ENCODE measurements at regions not wholly inside any gene's neighbourhood (a gene's known extent, or its start where the extent isn't known, plus 50 kb on each side); places are given as distances from the start of the nearest gene placed in this dataset.

GRCh38 chr15:35752134-35752466 is 206.1 kb upstream of the DPH6 start:
- no peaks in the 10 kb centered on the region for H3K36me3 Mint-ChIP-seq (ENCODE audit: low read depth, unreplicated experiment)
- H3K27me3 Mint-ChIP-seq (ENCODE audit: unreplicated experiment), result peaks cover 1% of the 10 kb centered on the region
- no peak for DNase-seq (ENCODE audit: low spot score)
- H3K9me3 Mint-ChIP-seq (ENCODE audit: unreplicated experiment), result no peaks in the 10 kb centered on the region
- no peak overlapping the region for H3K27ac Mint-ChIP-seq (ENCODE audit: unreplicated experiment)
- no peak overlapping the region for H3K4me3 Mint-ChIP-seq (ENCODE audit: unreplicated experiment)
- TF ChIP-seq CTCF (IDR thresholded peaks at IDR 0.05; ENCODE audit: unreplicated experiment), result no peak
- H3K4me1 Mint-ChIP-seq (ENCODE audit: unreplicated experiment), result peaks cover 9% of the 10 kb centered on the region

GRCh38 chr15:35753486-35753885 is 207.5 kb upstream of the DPH6 start:
- no peak for DNase-seq (ENCODE audit: low spot score)
- Mint-ChIP-seq H3K4me3 (ENCODE audit: unreplicated experiment) (no peak overlapping the region), H3K36me3 (ENCODE audit: low read depth, unreplicated experiment) (no peaks in the 10 kb centered on the region), H3K9me3 (ENCODE audit: unreplicated experiment) (no peaks in the 10 kb centered on the region), H3K27ac (ENCODE audit: unreplicated experiment) (no peak overlapping the region), H3K4me1 (ENCODE audit: unreplicated experiment) (peaks cover 9% of the 10 kb centered on the region), H3K27me3 (ENCODE audit: unreplicated experiment) (peaks cover 1% of the 10 kb centered on the region)
- no peak for TF ChIP-seq CTCF (IDR thresholded peaks at IDR 0.05; ENCODE audit: unreplicated experiment)

GRCh38 chr15:35755237-35755802 is 209.4 kb upstream of the DPH6 start:
- H3K27me3 Mint-ChIP-seq (ENCODE audit: unreplicated experiment), result peaks cover 1% of the 10 kb centered on the region
- H3K9me3 Mint-ChIP-seq (ENCODE audit: unreplicated experiment), result no peaks in the 10 kb centered on the region
- DNase-seq (ENCODE audit: low spot score), result no peak
- no peaks in the 10 kb centered on the region for H3K36me3 Mint-ChIP-seq (ENCODE audit: low read depth, unreplicated experiment)
- TF ChIP-seq CTCF (IDR thresholded peaks at IDR 0.05; ENCODE audit: unreplicated experiment), result no peak
- H3K4me3 Mint-ChIP-seq (ENCODE audit: unreplicated experiment), result no peak overlapping the region
- peaks cover 9% of the 10 kb centered on the region for H3K4me1 Mint-ChIP-seq (ENCODE audit: unreplicated experiment)
- H3K27ac Mint-ChIP-seq (ENCODE audit: unreplicated experiment), result no peak overlapping the region

GRCh38 chr15:35756623-35757022 is 210.7 kb upstream of the DPH6 start:
- H3K9me3 Mint-ChIP-seq (ENCODE audit: unreplicated experiment), result no peaks in the 10 kb centered on the region
- H3K4me3 Mint-ChIP-seq (ENCODE audit: unreplicated experiment), result no peak overlapping the region
- H3K27ac Mint-ChIP-seq (ENCODE audit: unreplicated experiment), result no peak overlapping the region
- H3K4me1 Mint-ChIP-seq (ENCODE audit: unreplicated experiment), result peaks cover 2% of the 10 kb centered on the region
- no peak for TF ChIP-seq CTCF (IDR thresholded peaks at IDR 0.05; ENCODE audit: unreplicated experiment)
- H3K36me3 Mint-ChIP-seq (ENCODE audit: low read depth, unreplicated experiment), result no peaks in the 10 kb centered on the region
- peaks cover 1% of the 10 kb centered on the region for H3K27me3 Mint-ChIP-seq (ENCODE audit: unreplicated experiment)
- no peak for DNase-seq (ENCODE audit: low spot score)

GRCh38 chr15:35757361-35757760 is 211.4 kb upstream of the DPH6 start:
- Mint-ChIP-seq H3K27ac (ENCODE audit: unreplicated experiment) (no peak overlapping the region), H3K4me3 (ENCODE audit: unreplicated experiment) (no peak overlapping the region), H3K4me1 (ENCODE audit: unreplicated experiment) (no peaks in the 10 kb centered on the region), H3K27me3 (ENCODE audit: unreplicated experiment) (peaks cover 1% of the 10 kb centered on the region), H3K9me3 (ENCODE audit: unreplicated experiment) (no peaks in the 10 kb centered on the region), H3K36me3 (ENCODE audit: low read depth, unreplicated experiment) (no peaks in the 10 kb centered on the region)
- no peak for TF ChIP-seq CTCF (IDR thresholded peaks at IDR 0.05; ENCODE audit: unreplicated experiment)
- DNase-seq (ENCODE audit: low spot score), result no peak
